KMS-11 (cell line): ENCODE measurements at regions not wholly inside any gene's neighbourhood (a gene's known extent, or its start where the extent isn't known, plus 50 kb on each side); places are given as distances from the start of the nearest gene placed in this dataset.

Source experiments
- H2AFZ ChIP-seq: fragments of 200-600 bp; sonication (generic); 2 replicates; pipeline ENCODE4 v1.6.1; 2016; ENCODE audit warnings: antibody characterized with exemption, mixed run types, low read depth
- H3K27ac ChIP-seq: fragments of 200-600 bp; sonication (generic); 2 replicates; pipeline ENCODE4 v1.6.1; 2016; ENCODE audit warnings: mild to moderate bottlenecking, mixed run types
- H3K27me3 ChIP-seq: fragments of 200-600 bp; sonication (generic); 2 replicates; pipeline ENCODE4 v1.6.1; 2017; ENCODE audit warnings: mild to moderate bottlenecking, low read depth, mixed run types, moderate library complexity; ENCODE audit not compliant: insufficient read depth
- H3K36me3 ChIP-seq: fragments of 200-600 bp; sonication (generic); 2 replicates; pipeline ENCODE4 v1.6.1; 2017; ENCODE audit warnings: mild to moderate bottlenecking, mixed run types; ENCODE audit not compliant: insufficient read depth
- H3K4me1 ChIP-seq: fragments of 200-600 bp; sonication (generic); 2 replicates; pipeline ENCODE4 v1.6.1; 2016; ENCODE audit warnings: mild to moderate bottlenecking, low read depth, mixed run types; ENCODE audit not compliant: poor library complexity, severe bottlenecking
- H3K4me2 ChIP-seq: fragments of 200-600 bp; sonication (generic); 2 replicates; pipeline ENCODE4 v1.7.0; 2016; ENCODE audit warnings: mild to moderate bottlenecking, mixed run types
- H3K4me3 ChIP-seq: fragments of 200-600 bp; sonication (generic); IDR thresholded peaks from 2 replicates; pipeline ENCODE4 v1.6.1; 2017; ENCODE audit warnings: low read depth, low read length, mixed read lengths; ENCODE audit not compliant: insufficient read depth
- H3K79me2 ChIP-seq: fragments of 200-600 bp; sonication (generic); 2 replicates; pipeline ENCODE4 v1.6.1; 2016; ENCODE audit warnings: low read depth, mixed run types; ENCODE audit not compliant: insufficient read depth
- H3K9ac ChIP-seq: fragments of 200-600 bp; sonication (generic); 2 replicates; pipeline ENCODE4 v1.6.1; 2016; ENCODE audit warnings: mild to moderate bottlenecking, mixed run types
- H4K20me1 ChIP-seq: fragments of 200-600 bp; sonication (generic); 2 replicates; pipeline ENCODE4 v1.6.1; 2016; ENCODE audit warnings: mild to moderate bottlenecking, mixed run types; ENCODE audit not compliant: insufficient read depth
- CTCF ChIP-seq: fragments of 200-600 bp; sonication (generic); conservative IDR thresholded peaks from 2 replicates; pipeline ENCODE4 v1.6.1; 2017; ENCODE audit warnings: low read depth, mild to moderate bottlenecking, antibody characterized with exemption, low read length, moderate library complexity, mixed read lengths

DNA sequence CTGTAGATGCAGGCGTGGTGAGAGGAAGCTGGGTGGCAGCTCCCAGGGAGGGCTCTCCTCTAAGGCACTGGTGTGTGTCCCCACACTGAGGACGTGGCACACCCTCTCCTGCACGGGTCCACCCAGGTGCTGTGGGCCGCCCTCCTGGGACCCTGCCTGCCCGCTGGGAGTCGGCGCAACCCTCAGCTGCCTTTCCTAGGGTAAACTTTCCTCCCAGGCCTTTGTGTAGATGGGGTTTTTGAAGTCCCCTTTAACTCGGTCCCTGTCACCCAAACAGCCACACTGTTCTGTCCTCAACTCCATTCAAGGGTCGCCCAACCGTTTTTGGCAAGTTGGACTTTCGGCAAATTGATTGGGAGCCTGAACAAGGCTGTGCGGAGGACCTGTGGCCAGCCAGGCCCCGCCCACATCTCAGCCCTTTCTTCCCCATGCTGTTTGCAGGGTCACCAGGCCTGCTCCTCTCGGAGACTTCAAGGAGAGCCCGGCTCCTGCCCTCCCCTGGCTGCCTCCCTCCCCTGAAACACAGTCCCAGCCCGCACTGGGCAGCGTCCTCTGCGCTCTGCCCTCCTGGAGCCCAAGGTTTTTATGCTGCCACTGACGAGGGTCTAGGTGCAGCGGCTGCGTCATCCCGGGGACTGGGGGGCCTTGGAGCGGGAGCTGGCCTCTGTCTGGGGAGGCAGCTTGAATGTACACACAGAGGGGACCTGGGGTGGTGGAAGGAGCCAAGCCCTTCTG lies 1126.2 kb downstream of the BRD1 start:
- Histone ChIP-seq H3K27me3 (no peaks in the 10 kb centered on the region), H3K4me2 (no peak overlapping the region), H2AFZ (no peak overlapping the region), H4K20me1 (no peaks in the 10 kb centered on the region), H3K36me3 (no peaks in the 10 kb centered on the region), H3K27ac (no peak overlapping the region), H3K4me1 (no peaks in the 10 kb centered on the region), H3K4me3 (no peak overlapping the region), H3K79me2 (no peaks in the 10 kb centered on the region), H3K9ac (no peak overlapping the region)
- TF ChIP-seq CTCF, result no peak

DNA sequence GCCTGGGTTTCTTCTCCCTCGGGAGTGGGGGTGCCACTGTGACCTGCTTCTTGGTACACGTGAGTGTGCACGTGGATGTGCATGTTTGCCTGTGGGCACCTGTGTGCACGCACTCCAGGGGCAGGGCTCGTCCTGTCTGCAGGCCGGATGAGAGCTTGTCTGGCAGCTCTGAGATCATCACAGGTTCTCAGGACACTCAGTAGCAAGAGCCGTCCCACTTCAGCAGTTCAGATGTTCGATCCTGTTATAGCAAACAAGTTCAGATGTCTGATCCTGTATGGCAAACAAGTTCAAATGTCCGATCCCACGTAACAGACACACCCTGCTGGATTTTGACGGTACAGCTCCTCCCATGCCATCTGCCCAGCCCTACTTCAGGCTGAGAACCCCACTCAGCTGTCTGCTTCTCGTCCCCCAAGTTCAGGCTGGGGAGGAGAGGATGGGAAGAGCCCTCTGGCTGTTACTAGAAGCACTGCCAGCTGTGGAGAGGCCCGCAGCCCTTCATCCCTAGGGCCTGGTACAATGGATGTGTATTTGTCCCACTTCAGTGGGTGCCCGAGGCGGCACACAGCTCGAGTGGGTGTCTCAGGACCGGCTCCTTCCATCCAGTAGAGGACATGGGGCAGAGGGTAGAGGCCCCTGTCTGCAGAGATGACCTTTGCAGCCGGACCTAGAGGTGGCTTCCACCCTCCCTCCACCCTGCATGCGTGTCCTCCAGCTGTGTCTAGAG lies 1126.9 kb downstream of the BRD1 start:
- Histone ChIP-seq H4K20me1 (no peaks in the 10 kb centered on the region), H3K4me3 (no peak overlapping the region), H3K9ac (no peak overlapping the region), H2AFZ (no peak overlapping the region), H3K27me3 (no peaks in the 10 kb centered on the region), H3K4me1 (no peaks in the 10 kb centered on the region), H3K4me2 (no peak overlapping the region), H3K27ac (no peak overlapping the region), H3K36me3 (no peaks in the 10 kb centered on the region), H3K79me2 (no peaks in the 10 kb centered on the region)
- no peak for TF ChIP-seq CTCF

DNA sequence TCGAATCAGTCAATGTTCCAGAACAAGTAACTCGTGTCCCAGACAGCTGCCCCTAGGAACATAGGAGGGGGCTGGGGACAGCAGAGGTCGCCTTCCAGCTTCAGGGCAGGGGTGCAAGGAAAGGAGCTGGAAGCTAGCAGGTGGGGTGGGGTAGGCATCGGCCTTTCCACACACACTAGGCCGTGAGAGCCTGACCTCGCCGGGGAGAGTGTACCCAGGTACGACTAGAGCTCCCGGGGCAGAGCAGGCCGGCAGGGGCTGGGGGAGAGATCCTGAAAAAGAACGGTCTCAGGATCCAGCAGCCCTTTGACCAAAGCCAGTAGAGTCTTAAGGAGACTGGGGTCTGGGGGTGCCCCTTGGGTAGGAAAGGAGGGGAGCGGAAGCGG lies 1127.5 kb downstream of the BRD1 start:
- H3K4me1 ChIP-seq, result no peaks in the 10 kb centered on the region
- TF ChIP-seq CTCF, result no peak
- no peak overlapping the region for H2AFZ ChIP-seq
- no peaks in the 10 kb centered on the region for H3K36me3 ChIP-seq
- H3K27me3 ChIP-seq, result no peaks in the 10 kb centered on the region
- no peak overlapping the region for H3K27ac ChIP-seq
- H3K79me2 ChIP-seq, result no peaks in the 10 kb centered on the region
- no peak overlapping the region for H3K4me3 ChIP-seq
- H3K4me2 ChIP-seq, result no peak overlapping the region
- H4K20me1 ChIP-seq, result no peaks in the 10 kb centered on the region
- no peak overlapping the region for H3K9ac ChIP-seq

GRCh38 chr22:48699511-48699910 lies 1128.2 kb downstream of the BRD1 start:
- Histone ChIP-seq H3K27me3 (no peaks in the 10 kb centered on the region), H3K4me3 (no peak overlapping the region), H3K9ac (no peak overlapping the region), H4K20me1 (no peaks in the 10 kb centered on the region), H2AFZ (no peak overlapping the region), H3K79me2 (no peaks in the 10 kb centered on the region), H3K27ac (no peak overlapping the region), H3K4me2 (no peak overlapping the region), H3K4me1 (no peaks in the 10 kb centered on the region), H3K36me3 (no peaks in the 10 kb centered on the region)
- no peak for TF ChIP-seq CTCF
